GM12891 (cell line): ENCODE measurements at regions not wholly inside any gene's neighbourhood (a gene's known extent, or its start where the extent isn't known, plus 50 kb on each side); places are given as distances from the start of the nearest gene placed in this dataset.

Experiments used
- PAX5 ChIP-seq: IDR thresholded peaks from 2 replicates; pipeline ENCODE4 v1.6.1; 2011; ENCODE audit warnings: low read length, moderate library complexity, mild to moderate bottlenecking; ENCODE audit not compliant: insufficient read depth, severe bottlenecking
- POLR2A ChIP-seq: IDR thresholded peaks from 2 replicates; pipeline ENCODE4 v1.6.1; 2011; ENCODE audit warnings: low read depth, low read length, control low read depth
- POLR2AphosphoS5 ChIP-seq: IDR thresholded peaks from 2 replicates; pipeline ENCODE4 v1.6.1; 2011; ENCODE audit warnings: low read depth, low read length, control low read depth
- POU2F2 ChIP-seq: IDR thresholded peaks from 2 replicates; pipeline ENCODE4 v1.6.1; 2011; ENCODE audit warnings: low read depth, mild to moderate bottlenecking, control low read depth, low read length, moderate library complexity
- SPI1 ChIP-seq: IDR thresholded peaks from 2 replicates; pipeline ENCODE4 v1.6.1; 2011; ENCODE audit warnings: low read depth, low read length, control low read depth
- TAF1 ChIP-seq: IDR thresholded peaks from 2 replicates; pipeline ENCODE4 v1.6.1; 2011; ENCODE audit warnings: low read depth, low read length, control low read depth

DNA sequence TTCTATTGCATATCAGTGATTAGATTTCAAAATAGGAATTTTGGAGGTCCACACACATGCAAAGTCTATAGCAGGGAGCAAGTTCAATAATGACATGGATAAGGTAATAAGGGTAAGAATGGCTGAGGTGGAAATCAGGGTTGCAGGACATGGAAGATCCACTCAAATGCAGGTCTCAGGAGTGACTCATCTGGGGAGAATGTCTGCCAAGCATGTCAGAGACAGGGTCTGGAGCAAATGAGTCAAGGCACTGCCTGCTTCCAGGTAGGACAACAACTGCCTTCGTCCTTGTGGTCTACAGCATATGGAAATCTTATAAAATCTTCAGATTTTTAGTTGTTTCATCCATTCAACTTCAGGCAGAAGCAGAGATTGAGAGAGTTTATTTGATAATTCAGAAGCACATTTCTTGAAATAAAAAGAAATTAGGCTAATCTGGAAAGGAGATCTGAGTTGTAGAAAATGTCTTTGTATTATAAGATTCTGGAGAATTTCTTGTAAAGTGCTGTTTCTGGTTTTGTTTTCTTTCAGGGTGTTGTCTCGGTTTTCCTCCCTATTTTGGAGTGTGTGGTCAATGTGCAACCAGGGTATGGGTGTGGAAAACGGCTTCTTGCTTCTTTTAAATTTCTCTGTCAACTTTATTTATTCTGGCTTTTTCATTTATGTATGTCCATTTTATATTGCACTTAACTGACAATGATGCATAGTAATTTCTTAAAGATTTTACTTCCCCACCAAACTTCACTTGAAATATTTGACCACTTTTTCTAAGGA, 748.8 kb downstream of the LIG4 start:
- TF ChIP-seq POLR2A (no peak), TAF1 (no peak), POLR2AphosphoS5 (no peak), SPI1 (no peak), POU2F2 (no peak), PAX5 (no peak)
